ENCODE measurements at regions not wholly inside any gene's neighbourhood (a gene's known extent, or its start where the extent isn't known, plus 50 kb on each side); places are given as distances from the start of the nearest gene placed in this dataset.
A peak's percentile ranks its signal among the peaks of the same experiment; 100 is the strongest.

GRCh38 chr12:105878964-105879363, 259.8 kb downstream of the NUAK1 start:
- Histone ChIP-seq H3K4me3 (no peak overlapping the region), H3K27ac (replicated peaks in 1 of 4) (no peak overlapping the region), H3K9me3 (no peaks in the 10 kb centered on the region), H3K4me1 (peaks cover 0 to 6% (median 3%) of the 10 kb centered on the region in 4 donors), H3K36me3 (no peaks in the 10 kb centered on the region), H3K27me3 (no peaks in the 10 kb centered on the region)
- 97% methylated on average over 3 of the region's 3 CpGs for WGBS
- TF ChIP-seq CTCF (IDR thresholded peaks at IDR 0.05) (no peak), POLR2A (IDR thresholded peaks at IDR 0.05; ENCODE audit: low read depth) (no peak), POLR2AphosphoS5 (IDR thresholded peaks at IDR 0.05) (no peak), EP300 (IDR thresholded peaks at IDR 0.05) (no peak)
- intact Hi-C loops (cut with DNase I), result no loop called here
- DNase-seq (ENCODE audit: extremely low spot score), result no peak

GRCh38 chr12:105880824-105881388, 257.8 kb downstream of the NUAK1 start:
- Histone ChIP-seq H3K9me3 (no peaks in the 10 kb centered on the region), H3K27me3 (no peaks in the 10 kb centered on the region), H3K27ac (replicated peaks in 1 of 4) (no peak overlapping the region), H3K4me3 (no peak overlapping the region), H3K36me3 (no peaks in the 10 kb centered on the region), H3K4me1 (peaks cover 0 to 6% (median 3%) of the 10 kb centered on the region in 4 donors)
- WGBS, result 50% methylated on average over 2 of the region's 2 CpGs
- intact Hi-C loops (cut with DNase I), result no loop called here
- TF ChIP-seq POLR2A (IDR thresholded peaks at IDR 0.05; ENCODE audit: low read depth) (no peak), CTCF (IDR thresholded peaks at IDR 0.05) (no peak), EP300 (IDR thresholded peaks at IDR 0.05) (no peak), POLR2AphosphoS5 (IDR thresholded peaks at IDR 0.05) (no peak)
- no peak for DNase-seq (ENCODE audit: extremely low spot score)

GRCh38 chr12:105882404-105882803, 256.4 kb downstream of the NUAK1 start:
- no peaks in the 10 kb centered on the region for H3K27me3 ChIP-seq
- H3K27ac ChIP-seq (replicated peaks in 1 of 4), result no peak overlapping the region
- no peaks in the 10 kb centered on the region for H3K9me3 ChIP-seq
- 50% methylated on average over 1 of the region's 1 CpG for WGBS
- DNase-seq (ENCODE audit: extremely low spot score), result peak; percentile 87
- peaks cover 0 to 6% (median 3%) of the 10 kb centered on the region in 4 donors for H3K4me1 ChIP-seq
- no peak overlapping the region for H3K4me3 ChIP-seq
- no peak for TF ChIP-seq POLR2A (IDR thresholded peaks at IDR 0.05; ENCODE audit: low read depth)
- TF ChIP-seq POLR2AphosphoS5 (IDR thresholded peaks at IDR 0.05), result no peak
- TF ChIP-seq CTCF (IDR thresholded peaks at IDR 0.05), result no peak
- TF ChIP-seq EP300 (IDR thresholded peaks at IDR 0.05), result no peak
- intact Hi-C loops (cut with DNase I), result no loop called here
- no peaks in the 10 kb centered on the region for H3K36me3 ChIP-seq

GRCh38 chr12:105887131-105887530, 251.6 kb downstream of the NUAK1 start:
- no peak for DNase-seq (ENCODE audit: extremely low spot score)
- no peak overlapping the region for H3K27ac ChIP-seq (replicated peaks in 1 of 4)
- no peak overlapping the region for H3K4me3 ChIP-seq
- WGBS, result 87% methylated on average over 3 of the region's 3 CpGs
- H3K9me3 ChIP-seq, result no peaks in the 10 kb centered on the region
- no peaks in the 10 kb centered on the region for H3K36me3 ChIP-seq
- intact Hi-C loops (cut with DNase I), result no loop called here
- no peaks in the 10 kb centered on the region for H3K27me3 ChIP-seq
- TF ChIP-seq EP300 (IDR thresholded peaks at IDR 0.05), result no peak
- TF ChIP-seq POLR2A (IDR thresholded peaks at IDR 0.05; ENCODE audit: low read depth), result no peak
- no peak for TF ChIP-seq CTCF (IDR thresholded peaks at IDR 0.05)
- no peak for TF ChIP-seq POLR2AphosphoS5 (IDR thresholded peaks at IDR 0.05)
- peaks cover 0 to 6% (median 3%) of the 10 kb centered on the region in 4 donors for H3K4me1 ChIP-seq

GRCh38 chr12:105888696-105889095, 250.1 kb downstream of the NUAK1 start:
- H3K4me3 ChIP-seq, result no peak overlapping the region
- H3K9me3 ChIP-seq, result no peaks in the 10 kb centered on the region
- H3K27ac ChIP-seq (replicated peaks in 1 of 4), result no peak overlapping the region
- TF ChIP-seq EP300 (IDR thresholded peaks at IDR 0.05) (no peak), POLR2A (IDR thresholded peaks at IDR 0.05; ENCODE audit: low read depth) (no peak), POLR2AphosphoS5 (IDR thresholded peaks at IDR 0.05) (no peak), CTCF (IDR thresholded peaks at IDR 0.05) (no peak)
- intact Hi-C loops (cut with DNase I), result no loop called here
- H3K36me3 ChIP-seq, result no peaks in the 10 kb centered on the region
- WGBS, result 86% methylated on average over 4 of the region's 4 CpGs
- no peaks in the 10 kb centered on the region for H3K27me3 ChIP-seq
- peak; percentile 42 for DNase-seq (ENCODE audit: extremely low spot score)
- H3K4me1 ChIP-seq, result no peaks in the 10 kb centered on the region

Measured in esophagus muscularis mucosa (tissue), 4 donors.